NCI-H345 (cell line): ENCODE measurements at regions not wholly inside any gene's neighbourhood (a gene's known extent, or its start where the extent isn't known, plus 50 kb on each side); places are given as distances from the start of the nearest gene placed in this dataset.

Experiments used
- DNase-seq: peaks from one replicate; lab custom pipeline; 2025; lab: John Stamatoyannopoulos, UW

DNA sequence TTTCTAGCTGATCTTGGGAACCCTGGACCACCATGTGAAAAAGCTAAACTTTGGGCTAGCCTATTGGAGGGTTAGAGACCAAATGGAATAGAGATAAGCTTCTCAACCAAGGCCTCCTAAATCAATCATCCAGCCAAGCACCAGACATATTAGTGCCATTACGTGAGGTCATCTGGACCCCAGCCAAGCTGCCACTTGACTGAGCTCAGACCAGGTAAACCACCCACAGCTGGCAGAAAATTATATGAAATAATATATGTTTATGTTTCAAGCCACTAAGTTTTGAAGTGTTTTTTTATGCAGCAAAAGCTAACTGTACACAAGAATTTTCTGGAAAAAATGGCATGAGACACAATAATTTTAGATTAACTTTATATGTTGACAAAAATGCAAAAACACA, 82.6 kb upstream of the PCGF5 start:
- DNase-seq, result no peak

- DNase-seq, result no peak
Observed at GRCh38 chr10:91140995-91141549, 79.4 kb upstream of the PCGF5 start.

DNA sequence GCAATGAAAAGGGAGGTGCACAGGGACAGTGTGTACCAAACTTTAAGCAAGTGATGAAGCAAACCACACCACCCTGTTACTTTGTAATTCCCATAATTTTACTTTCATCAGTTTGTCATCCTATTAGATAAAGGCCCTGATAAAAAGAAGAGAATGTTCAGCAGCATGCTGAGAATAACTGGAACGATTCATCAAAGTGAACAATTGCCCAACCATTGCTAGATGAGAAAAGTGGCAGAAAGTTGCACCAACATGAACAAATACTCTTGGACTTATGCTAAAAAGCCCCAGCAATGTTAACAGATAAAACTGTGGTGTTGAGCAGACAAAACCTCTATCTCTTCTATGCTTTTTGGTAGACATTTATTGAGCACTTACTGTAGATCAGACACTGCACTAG, 75.5 kb upstream of the PCGF5 start:
- DNase-seq, result no peak

- no peak for DNase-seq
Observed at GRCh38 chr10:91146146-91146545, 74.3 kb upstream of the PCGF5 start.

DNA sequence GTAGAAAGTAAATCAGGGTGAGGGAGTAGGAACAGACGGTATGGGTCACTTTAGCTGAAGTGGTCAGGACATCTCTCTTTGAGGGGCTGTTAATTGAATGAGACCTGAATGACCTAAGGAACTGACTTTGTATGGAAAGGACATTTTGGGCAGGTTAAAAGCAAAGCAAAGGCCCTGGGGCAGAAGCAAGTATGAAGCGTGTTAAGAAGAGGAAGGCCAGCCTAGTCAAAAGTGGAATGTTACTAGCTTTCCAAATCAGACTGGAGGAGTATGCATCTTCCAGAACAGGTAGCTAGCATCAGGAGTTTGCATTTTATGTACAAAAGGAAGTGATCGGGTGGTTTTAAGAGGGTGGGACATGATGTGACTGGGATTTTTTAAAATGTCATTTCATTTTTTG, 70.9 kb upstream of the PCGF5 start:
- no peak for DNase-seq

DNA sequence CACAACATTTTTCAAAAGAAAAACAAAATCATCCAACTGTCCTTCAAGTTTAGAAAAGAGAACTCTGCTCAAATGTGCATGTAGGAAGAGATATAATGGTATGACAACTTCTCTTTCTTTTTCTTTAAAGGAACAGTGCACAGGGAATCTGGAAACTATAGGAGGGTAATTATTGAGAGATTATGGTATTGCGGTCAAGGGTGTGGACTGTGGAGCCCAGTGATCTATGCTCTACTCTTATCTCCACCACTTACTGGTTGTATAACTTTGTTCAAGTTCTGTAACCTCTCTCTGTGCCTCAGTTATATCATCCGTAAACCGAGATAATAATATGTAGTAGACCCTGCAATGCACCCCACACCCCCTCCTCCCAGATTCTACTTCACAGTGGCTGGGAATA, 69.8 kb upstream of the PCGF5 start:
- no peak for DNase-seq

DNA sequence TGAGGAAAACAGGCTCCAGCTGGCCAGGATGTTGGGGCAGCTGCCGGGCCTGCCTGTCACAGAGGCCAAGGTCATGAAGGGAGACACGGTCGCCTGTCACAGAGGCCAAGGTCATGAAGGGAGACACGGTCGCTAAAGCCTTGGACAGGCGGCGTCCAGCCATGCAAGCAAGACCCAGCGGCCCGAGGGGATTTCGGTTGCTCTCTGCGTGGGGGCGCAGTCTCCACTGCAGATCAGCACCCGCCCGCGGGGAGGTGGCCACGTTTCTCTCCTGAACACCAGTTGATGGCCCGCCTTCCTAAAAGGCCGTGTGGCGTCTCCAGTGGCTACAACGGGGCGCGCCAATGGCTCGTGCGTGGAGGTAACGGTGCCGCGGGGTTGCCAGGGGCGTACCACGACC, 67.0 kb upstream of the PCGF5 start:
- DNase-seq, result no peak

- DNase-seq, result no peak
Observed at GRCh38 chr10:91154842-91155241, 65.6 kb upstream of the PCGF5 start.

GRCh38 chr10:91156196-91156595, 64.3 kb upstream of the PCGF5 start:
- DNase-seq, result no peak

- DNase-seq, result no peak
Observed at GRCh38 chr10:91159254-91159783, 61.1 kb upstream of the PCGF5 start.

- DNase-seq, result no peak
Observed at GRCh38 chr10:91162050-91162494, 58.4 kb upstream of the PCGF5 start.

DNA sequence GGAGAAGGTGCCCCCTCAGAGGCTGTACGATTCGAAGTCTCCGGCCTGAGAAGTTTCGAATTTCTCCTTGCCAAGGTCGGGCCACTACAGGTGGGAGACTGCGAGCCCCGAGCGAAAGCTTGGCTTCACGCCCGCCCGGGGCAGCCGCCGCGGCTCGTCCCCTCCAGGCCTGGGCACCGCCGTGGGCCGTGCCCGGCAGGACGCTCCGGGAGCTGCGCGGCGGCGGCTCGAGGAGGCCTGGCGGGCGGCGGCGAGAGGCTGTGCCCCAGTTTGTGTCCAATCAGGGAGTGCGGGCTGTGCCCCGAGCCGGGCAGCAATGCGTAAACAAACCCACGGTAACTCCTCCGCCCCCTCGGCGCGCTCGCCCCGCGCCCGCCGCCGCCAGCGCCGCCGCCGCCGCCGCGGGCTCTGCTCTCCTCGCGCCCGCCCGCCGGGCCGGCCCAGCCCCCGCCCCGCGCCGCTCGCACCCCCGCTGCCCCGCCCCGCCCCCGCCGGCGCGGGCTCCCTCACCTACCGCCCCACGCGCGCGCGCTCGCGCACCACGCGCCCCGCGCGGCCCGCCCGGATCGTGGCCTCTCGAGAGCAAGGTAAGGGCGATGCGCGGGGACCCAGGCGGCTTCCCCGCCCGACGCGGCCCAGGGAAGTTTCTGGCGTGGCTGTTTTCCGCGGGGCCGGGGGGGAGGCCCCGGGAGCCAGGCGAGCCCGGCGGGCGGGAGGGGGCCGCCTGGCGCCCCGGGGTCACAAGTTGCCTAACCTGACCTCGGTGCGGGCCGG, 57.8 kb upstream of the PCGF5 start:
- DNase-seq, result peak; percentile 54

DNA sequence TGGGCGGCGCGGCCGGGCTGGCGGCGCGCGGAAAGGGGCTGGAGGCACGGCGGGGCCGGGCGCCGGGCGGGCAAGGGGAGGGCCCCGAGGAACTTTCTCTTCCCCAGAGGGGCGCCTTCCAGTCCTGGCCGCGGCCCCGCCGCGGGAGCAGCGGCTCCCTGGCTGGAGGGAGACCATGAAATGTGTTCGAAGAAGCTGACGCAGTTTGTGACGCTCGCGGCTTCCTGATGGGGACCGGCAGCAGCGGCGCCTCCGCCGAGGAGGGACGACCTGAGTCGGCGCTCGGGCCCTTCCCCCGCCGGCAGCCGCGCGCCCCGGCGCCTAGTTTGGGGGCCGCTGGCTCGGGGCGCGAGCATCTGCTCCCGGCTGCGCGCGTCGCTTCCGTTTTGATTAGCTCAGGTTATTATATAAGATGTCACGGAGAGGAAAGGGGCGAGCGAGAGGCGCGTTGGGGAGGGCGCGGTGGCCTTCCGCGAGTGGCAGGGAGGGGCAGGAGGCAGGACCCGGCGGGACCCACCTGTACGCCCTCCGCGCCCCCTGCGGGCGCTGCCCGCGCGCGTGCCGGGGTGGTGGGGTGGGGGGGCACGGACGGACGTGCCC, 57.1 kb upstream of the PCGF5 start:
- DNase-seq, result peak; percentile 38

DNA sequence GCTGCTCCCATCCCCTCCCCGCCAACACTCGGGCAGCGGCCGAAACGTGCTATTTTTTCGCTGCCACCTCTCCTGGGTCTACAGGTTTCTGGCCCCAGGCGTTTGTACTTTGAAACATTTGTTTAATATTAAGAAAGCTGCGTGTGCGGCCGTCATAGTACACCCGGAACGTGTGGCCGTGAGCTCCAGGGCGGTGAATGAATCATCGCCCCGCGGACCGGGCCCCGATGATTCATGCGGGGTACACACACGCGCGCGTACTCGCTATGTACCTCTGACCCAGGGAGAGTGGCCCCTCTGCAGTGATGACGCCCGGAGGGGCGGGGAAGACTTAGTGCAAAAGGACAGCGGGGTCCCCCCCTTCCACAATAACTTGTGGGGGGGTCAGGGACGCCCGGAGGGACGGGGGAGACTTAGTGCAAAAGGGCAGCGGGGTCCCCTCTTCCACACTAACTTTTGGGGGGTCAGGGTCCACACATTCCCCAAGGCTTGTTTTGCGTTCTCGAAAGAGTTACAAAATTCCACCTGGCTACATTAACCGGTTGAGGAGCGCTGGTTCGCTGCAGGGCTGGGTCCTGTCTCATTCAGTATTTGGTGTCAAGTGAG, 56.5 kb upstream of the PCGF5 start:
- no peak for DNase-seq

DNA sequence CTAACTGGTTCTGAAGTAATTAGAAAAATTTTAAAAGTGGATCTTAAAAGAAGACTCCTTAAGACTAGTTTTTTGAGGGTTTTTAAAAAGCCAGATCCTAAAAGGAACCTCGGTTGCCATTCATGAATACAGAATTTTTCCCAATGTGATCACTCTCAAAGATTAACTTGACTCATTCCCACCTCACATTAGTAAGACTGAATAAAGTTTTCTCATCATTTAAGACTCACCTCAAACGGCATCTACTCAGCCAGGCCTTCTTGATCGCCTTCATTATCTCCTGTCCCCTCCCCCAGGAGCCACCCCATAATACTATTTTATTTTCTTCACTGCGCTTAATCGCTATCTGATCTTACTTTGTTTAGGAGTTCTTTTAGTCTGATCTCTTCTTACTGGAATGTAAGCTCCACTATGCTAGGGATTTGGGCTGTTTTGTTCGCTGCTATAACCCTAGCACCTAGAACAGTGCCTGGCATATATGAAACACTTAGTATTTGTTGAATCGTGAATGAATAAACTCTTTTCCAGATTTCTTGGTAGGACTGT, 55.9 kb upstream of the PCGF5 start:
- no peak for DNase-seq

GRCh38 chr10:91167406-91167805, 53.1 kb upstream of the PCGF5 start:
- DNase-seq, result no peak

DNA sequence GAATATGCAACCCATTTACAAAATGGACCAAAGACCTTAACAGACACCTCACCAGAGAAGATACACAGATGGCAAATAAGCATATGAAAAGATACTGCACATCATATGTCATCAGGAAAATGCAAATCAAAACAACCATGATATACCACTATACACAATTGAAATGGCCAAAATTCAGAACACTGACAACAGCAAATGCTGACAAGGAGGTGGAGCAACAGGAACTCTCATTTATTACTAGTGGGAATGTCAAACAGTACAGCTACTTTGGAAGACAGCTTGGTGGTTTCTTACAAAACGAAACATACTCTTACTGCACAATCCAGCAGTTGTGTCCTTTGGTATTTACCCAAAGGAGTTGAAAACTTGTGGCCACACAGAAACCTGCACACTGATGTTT, 50.0 kb upstream of the PCGF5 start:
- no peak for DNase-seq
